ENCODE measurements at regions not wholly inside any gene's neighbourhood (a gene's known extent, or its start where the extent isn't known, plus 50 kb on each side); places are given as distances from the start of the nearest gene placed in this dataset.

DNA sequence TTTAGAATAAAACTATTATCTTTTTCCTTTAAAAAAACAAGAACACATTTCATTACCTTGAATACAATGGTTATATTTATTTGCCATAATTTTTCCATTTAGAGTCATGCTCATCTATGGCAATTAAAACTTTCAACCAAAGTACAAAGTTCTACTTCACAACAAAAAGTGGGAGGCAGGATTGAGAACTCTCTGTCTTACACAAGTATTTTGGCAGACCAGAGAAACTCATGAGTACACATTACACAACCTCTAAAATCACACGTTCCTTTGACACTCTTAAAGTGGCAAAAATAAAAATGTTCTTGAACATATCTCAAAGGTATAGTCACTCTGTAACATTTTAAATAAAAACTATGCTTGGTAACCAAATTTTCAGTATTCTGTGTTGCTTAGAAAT, 213.4 kb downstream of the IL15 start:
- Histone ChIP-seq H3K4me3 (no peak overlapping the region), H3K27me3 (no peaks in the 10 kb centered on the region), H3K9me3 (peaks cover 0 to 3% (median 0%) of the 10 kb centered on the region in 11 donors), H3K27ac (no peak overlapping the region), H3K36me3 (no peaks in the 10 kb centered on the region), H3K4me1 (no peaks in the 10 kb centered on the region)
- no peak for ATAC-seq
- intact Hi-C loops (cut with DNase I), result no loop called here
- 34 to 42% methylated on average over 1 of the region's 1 CpG for WGBS, 2 donors
- DNase-seq, result no peak
- TF ChIP-seq, protein P1, sequence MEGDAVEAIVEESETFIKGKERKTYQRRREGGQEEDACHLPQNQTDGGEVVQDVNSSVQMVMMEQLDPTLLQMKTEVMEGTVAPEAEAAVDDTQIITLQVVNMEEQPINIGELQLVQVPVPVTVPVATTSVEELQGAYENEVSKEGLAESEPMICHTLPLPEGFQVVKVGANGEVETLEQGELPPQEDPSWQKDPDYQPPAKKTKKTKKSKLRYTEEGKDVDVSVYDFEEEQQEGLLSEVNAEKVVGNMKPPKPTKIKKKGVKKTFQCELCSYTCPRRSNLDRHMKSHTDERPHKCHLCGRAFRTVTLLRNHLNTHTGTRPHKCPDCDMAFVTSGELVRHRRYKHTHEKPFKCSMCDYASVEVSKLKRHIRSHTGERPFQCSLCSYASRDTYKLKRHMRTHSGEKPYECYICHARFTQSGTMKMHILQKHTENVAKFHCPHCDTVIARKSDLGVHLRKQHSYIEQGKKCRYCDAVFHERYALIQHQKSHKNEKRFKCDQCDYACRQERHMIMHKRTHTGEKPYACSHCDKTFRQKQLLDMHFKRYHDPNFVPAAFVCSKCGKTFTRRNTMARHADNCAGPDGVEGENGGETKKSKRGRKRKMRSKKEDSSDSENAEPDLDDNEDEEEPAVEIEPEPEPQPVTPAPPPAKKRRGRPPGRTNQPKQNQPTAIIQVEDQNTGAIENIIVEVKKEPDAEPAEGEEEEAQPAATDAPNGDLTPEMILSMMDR (IDR thresholded peaks at IDR 0.05), result no peak

DNA sequence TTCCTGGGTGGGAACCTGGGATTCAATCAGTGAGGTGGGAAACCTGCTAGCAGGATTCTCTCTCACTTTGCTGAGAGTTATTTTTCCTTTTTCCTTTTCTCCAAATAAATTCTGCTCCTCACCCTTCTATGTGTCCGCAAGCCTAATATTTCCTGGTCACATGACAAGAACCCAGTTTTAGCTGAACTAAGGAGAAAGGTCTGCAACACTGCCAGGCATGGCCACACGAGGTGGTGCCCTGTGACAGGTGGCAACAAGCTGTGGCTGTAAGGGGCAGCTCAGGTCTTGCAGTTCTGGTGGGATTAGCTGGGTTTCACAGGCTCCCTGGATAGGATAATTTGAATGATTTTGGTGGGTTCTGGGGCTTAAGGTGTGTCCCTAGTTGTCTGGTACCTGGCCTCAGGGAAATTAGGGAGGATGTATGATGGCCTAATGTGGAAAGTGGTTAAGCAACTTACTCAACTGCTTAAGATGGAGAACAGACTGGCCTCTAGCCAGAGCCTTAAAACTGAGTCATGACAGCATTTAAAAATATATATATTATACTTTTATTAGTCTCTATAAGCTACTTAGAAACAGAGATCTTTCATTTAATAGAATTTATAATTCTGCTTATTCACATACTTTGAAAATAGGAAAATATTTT, 215.0 kb downstream of the IL15 start:
- Histone ChIP-seq H3K27ac (no peak overlapping the region), H3K36me3 (no peaks in the 10 kb centered on the region), H3K27me3 (no peaks in the 10 kb centered on the region), H3K4me3 (no peak overlapping the region), H3K4me1 (no peaks in the 10 kb centered on the region), H3K9me3 (peaks cover 0 to 16% (median 6%) of the 10 kb centered on the region in 11 donors)
- TF ChIP-seq, protein P1 (IDR thresholded peaks at IDR 0.05), result no peak
- ATAC-seq (no peak), DNase-seq (no peak)
- 76 to 81% methylated on average over 2 of the region's 2 CpGs for WGBS, 2 donors
- intact Hi-C loops (cut with DNase I), result no loop called here

DNA sequence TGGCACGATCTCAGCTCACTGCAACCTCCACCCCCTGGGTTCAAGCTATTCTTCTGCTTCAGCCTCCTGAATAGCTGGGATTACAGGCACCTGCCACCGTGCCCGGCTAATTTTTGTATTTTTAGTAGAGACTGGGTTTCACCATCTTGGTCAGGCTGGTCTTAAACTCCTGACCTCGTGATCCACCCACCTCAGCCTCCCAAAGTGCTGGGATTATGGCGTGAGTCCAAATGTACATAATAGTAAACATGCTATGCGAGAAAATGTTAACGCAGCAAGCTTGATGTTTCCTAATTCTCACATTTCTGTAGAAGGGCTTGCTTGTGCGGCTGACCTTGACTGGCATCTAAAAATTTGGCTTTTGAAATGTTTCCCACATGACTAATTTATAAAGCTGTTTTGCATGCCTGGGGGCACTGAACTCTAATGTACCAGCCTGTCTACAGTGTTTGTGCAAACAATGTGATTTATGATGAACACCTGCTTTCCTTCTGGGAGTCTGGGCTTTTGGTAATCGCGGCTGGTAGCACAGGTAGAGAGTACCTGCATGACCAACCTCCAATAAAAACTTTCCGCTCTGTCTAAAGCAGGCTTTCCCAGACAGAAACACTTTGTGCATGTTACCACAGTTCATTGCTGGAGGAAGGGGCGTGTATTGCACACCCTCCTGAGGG, 216.8 kb downstream of the IL15 start:
- H3K9me3 ChIP-seq, result peaks cover 0 to 16% (median 6%) of the 10 kb centered on the region in 11 donors
- no peaks in the 10 kb centered on the region for H3K4me1 ChIP-seq
- intact Hi-C loops (cut with DNase I), result no loop called here
- no peaks in the 10 kb centered on the region for H3K36me3 ChIP-seq
- H3K4me3 ChIP-seq, result no peak overlapping the region
- no peaks in the 10 kb centered on the region for H3K27me3 ChIP-seq
- no peak for DNase-seq
- H3K27ac ChIP-seq, result no peak overlapping the region
- 87 to 89% methylated on average over 12 of the region's 12 CpGs for WGBS, 2 donors
- TF ChIP-seq, protein P1 (IDR thresholded peaks at IDR 0.05), result no peak
- no peak for ATAC-seq

DNA sequence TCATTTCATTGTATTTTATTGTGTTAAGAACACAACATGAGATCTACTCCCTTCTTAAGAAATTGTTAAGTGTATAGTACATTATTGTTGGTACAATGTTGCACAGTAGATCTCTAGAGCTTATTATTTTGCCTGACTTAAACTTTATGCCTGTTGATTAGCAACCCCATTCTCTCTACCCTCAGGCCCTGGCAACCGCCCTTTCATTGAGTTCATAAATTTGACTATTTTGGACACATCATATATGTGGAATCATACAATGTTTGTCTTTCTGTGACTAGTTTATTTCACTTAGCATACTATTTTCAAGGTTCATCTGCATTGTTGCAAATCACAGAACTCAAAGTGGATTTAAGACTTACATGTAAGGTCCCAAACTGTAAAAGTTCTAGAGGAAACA, 222.1 kb downstream of the IL15 start:
- peaks cover 0 to 16% (median 6%) of the 10 kb centered on the region in 11 donors for H3K9me3 ChIP-seq
- H3K27me3 ChIP-seq, result no peaks in the 10 kb centered on the region
- DNase-seq, result no peak
- no peaks in the 10 kb centered on the region for H3K4me1 ChIP-seq
- intact Hi-C loops (cut with DNase I), result no loop called here
- no peak overlapping the region for H3K27ac ChIP-seq
- ATAC-seq, result no peak
- 91 to 94% methylated on average over 1 of the region's 1 CpG for WGBS, 2 donors
- no peak overlapping the region for H3K4me3 ChIP-seq
- H3K36me3 ChIP-seq, result no peaks in the 10 kb centered on the region
- TF ChIP-seq, protein P1 (IDR thresholded peaks at IDR 0.05), result no peak

Data from heart right ventricle (tissue), 16 donors.